GM21723 (cell line): ENCODE measurements at regions not wholly inside any gene's neighbourhood (a gene's known extent, or its start where the extent isn't known, plus 50 kb on each side); places are given as distances from the start of the nearest gene placed in this dataset.
"Not testable (repeated sequence)": the region's sequence is repeated elsewhere in the genome, so short reads cannot be mapped to it uniquely, and the experiment has no call there.

ENCODE experiments used
- ATAC-seq: cut with Tn5 transposase; IDR thresholded peaks from one replicate; pipeline ENCODE4 v1.9.1; 2021; ENCODE audit warnings: mild to moderate bottlenecking, moderate library complexity; ENCODE audit not compliant: unreplicated experiment

GRCh38 chr21:22363504-22363903 is 1365.3 kb downstream of the NCAM2 start:
- no peak for ATAC-seq

DNA sequence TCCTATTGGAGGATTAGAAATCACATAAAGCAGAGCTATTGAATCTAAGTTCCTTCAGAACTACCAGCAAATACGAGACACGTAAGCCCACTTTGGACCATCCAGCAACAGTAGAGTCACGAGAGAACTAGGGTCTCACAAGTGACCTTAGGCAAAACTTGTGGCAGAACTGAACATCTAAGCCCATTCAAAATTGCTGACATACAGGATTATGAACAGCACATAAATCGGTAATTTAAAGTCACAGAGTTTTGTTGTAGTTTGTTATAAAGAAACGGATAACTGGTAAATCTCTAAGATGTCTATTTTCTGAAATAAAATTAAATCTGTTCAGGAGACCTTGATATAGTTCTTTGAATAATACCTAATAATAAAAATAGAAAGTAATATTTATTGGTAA is 1366.0 kb downstream of the NCAM2 start:
- ATAC-seq: no peak

DNA sequence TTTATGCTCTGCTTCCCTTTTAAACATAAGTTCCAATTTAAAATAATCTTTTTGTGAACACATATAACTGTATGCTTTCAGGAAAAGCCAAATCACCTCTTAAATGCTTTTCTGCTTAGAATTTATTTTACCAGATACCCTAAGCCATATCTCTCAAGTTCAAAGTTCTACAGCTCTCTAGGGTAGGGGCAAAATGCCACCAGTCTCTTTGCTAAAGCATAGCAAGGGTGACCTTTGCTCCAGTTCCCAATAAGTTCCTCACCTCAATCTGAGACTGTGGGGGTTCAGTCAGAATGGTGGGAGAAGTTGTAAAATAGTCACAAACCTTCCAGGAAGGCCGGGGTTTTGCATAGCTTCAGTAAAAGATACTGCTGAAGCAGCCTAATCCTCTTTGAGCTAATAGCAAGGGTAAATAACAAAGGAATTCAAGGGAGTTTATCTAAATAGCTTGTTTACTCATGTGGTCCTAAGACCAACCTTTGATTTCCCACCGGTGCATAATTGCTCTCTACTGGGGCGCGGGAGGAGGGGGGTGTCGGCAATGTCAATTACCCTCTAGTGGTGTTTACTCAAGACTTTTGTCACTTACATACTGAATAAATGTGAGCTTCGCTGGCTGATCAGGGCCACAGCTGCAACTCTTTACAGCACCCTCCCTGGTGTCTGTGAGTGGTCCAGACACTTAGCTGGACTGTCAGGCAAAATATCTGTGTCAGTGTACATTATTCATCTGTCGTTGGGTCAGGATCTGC is 1376.2 kb downstream of the NCAM2 start:
- no peak for ATAC-seq

DNA sequence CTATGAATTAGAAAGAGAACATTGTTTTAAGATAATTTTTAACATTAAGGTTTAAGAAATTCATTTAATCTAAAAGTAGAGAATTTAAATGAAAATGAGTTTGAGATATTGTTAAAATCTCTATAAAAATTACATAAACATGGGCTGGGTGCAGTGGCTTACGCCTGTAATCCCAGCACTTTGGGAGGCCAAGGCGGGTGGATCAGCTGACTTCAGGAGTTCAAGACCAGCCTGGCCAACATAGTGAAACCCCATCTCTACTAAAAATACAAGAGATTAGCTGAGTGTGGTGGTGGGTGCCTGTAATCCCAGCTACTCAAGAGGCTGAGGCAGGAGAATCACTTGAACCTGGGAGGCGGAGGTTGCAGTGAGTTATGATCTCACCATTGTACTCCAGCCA is 1379.6 kb downstream of the NCAM2 start:
- ATAC-seq: not testable (repeated sequence)

DNA sequence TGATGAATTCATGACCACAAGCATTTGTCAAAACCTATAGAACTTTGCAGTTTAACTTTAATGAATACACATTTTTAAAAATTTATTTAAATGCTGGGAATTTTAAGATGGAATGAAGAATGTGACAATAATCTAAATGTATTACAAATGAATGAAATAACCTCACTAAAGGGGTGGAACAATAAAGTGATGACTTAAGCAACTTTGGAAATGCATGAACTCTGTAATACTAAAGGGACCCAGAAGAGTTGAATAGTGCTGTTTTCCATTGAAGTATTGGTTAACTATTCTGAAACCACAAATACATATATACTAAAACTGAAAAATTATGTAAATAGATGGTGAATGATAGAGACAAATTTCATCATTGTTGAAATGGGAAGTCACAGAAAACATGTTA is 1395.1 kb downstream of the NCAM2 start:
- no peak for ATAC-seq

- no peak for ATAC-seq
Observed at GRCh38 chr21:22395965-22396364, 1397.8 kb downstream of the NCAM2 start.

DNA sequence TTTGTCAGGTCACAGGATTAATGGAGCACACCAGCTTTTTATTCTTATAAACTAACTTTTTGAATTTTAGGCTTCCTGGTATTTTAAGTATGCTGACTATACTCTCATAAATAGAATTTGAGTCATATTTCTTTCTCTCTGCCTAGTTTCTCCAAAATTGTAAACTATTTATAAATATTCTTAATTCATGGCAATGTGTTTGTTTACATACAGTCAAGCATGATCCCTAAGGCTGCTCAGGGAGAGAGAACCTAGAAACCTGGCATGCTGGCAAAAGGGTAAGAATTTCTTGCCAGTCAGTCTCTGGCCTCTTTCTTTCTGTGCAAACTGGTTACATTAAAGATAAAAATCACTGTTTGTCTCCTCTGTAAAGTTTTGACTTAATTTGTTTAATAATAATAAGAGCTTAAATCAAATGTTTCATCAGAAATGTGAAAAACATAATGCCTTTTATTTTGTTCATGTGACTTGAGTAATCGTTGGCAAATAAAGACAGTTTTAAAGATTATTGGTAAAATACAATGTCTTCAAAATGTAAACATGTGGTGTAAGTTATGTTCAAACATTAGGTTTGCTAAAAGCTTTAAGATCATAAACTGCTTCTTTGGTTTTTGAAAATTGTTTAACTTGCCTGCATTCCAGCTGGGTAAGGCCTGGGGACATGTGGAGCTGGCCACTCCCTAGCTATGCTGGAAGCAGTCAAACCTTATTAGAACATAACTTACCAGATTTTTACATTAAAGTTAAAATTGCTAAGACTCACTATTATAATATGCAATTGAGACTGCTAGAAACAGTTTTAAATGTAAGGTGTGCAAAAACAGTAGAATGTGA is 1401.7 kb downstream of the NCAM2 start:
- ATAC-seq: no peak

DNA sequence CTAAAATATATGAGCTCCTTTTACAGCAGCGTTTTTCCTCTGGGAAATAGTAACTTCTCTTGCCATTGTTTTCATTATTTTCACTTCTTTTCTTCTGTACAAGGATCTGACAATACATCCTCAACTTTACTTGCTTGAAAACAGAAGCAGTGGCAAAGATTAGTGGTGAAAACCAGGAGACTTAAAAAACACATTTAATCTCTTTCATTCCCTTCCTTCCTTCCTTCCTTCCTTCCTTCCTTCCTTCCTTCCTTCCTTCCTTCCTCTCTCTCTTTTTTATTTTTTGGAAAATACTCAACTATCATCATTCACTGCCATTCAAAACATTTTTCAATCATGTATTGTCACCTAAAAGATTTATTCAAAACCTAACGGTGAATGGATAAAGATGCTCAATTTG is 1411.4 kb downstream of the NCAM2 start:
- no peak for ATAC-seq

- ATAC-seq: no peak
Observed at GRCh38 chr21:22416555-22416954, 1418.3 kb downstream of the NCAM2 start.

- ATAC-seq: no peak
Observed at GRCh38 chr21:22421416-22422180, 1423.4 kb downstream of the NCAM2 start.

GRCh38 chr21:22438428-22439086 is 1440.3 kb downstream of the NCAM2 start:
- ATAC-seq: no peak

GRCh38 chr21:22444990-22445389 is 1446.8 kb downstream of the NCAM2 start:
- no peak for ATAC-seq

DNA sequence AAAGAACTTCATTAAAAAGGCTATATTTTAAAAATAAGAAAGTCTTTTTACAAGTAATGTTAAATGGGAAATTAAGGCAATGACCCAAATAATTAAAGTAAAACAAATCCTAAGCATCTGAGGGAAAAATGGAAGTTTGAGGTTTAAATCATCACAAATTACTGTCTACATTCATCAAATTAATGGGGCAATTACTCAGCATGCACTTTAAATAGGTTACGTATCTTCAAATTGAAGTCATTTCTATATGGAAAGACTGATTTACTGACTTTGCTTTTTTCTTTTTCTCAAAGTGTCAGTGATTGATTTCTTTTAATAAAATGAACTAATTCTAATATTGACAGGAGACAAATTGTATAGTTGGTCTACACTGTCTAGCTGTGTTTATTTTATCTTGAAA is 1452.3 kb downstream of the NCAM2 start:
- no peak for ATAC-seq

GRCh38 chr21:22456241-22456640 is 1458.0 kb downstream of the NCAM2 start:
- no peak for ATAC-seq

- no peak for ATAC-seq
Observed at GRCh38 chr21:22468893-22469292, 1470.7 kb downstream of the NCAM2 start.

DNA sequence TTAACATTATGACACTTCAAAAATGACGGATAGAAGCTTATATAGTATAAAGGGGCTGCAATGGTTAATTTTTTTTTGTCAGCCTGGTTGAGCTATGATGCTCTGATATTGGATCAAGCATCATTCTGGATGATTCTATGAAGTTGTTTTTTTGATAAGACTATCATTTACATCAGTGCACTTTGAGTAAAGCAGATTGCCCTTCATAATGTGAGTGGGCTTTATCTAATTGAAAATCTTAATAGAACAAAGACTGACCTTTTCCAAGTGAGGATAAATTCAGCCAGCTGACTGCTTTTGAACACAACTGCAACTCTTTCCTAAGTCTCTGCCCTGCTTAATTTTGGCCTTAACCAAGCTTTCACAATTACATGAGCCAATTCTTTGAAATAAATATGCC is 1476.2 kb downstream of the NCAM2 start:
- ATAC-seq: no peak

DNA sequence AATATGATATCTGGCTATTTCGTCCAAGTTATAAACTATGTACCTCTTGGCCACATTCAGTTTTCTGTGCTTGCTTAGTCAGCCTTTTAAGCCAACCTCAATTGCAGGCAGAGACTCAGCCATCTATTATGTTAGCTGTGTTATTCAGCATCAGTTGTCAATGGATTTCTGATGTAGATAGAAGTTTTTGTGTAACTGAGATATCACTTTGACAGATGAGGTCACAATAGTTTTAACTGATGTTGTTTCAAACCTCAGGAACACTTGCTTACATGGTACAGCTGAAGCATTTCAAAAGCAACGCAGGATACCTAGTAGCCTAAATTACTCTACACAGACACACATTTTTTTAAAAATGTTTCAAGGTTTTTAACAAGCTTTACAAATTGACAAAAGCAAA is 1478.0 kb downstream of the NCAM2 start:
- ATAC-seq: no peak

DNA sequence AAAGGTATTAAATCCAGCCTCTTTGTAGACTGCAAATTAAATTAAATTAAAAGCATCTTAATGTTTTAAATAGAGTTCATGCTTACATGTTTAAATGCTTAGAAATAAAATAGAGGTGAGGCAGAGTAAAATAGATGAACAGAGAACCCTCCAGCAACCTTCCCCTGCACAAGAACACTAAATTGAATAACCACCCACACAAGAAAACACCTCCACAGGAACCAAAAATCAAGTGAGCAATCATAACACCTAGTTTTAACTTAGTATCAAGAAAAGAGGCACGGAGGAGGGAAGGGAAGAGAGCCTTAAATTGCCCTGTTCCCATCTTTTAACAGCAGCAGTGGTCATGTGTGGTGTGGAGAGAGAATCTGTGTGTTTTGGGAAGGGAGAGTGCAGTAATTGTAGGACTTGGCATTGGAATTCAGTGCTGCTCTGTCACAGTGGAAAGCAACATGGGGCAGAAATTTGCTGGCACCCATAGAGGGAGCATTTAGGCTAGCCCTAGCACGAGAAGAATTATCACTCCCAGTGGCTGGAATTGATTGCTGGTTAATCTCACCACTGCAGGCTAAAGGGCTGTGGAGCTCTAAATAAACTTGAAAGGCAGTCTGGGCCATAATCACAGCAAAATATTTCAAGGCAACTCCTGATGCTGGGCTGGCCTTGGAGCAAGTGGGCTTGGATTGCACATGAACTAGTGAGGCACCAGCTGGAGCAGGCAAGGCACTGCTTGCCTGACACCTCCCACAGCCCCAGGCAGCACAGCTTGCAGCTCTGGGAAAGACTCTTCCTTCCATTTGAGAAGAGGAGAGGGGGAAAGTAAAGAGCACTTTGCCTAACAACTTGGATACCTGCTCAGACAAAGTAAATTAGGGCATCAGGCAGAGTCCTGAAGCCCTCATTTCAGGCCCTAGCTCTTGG is 1478.8 kb downstream of the NCAM2 start:
- no peak for ATAC-seq

- no peak for ATAC-seq
Observed at GRCh38 chr21:22490049-22490448, 1491.8 kb downstream of the NCAM2 start.

DNA sequence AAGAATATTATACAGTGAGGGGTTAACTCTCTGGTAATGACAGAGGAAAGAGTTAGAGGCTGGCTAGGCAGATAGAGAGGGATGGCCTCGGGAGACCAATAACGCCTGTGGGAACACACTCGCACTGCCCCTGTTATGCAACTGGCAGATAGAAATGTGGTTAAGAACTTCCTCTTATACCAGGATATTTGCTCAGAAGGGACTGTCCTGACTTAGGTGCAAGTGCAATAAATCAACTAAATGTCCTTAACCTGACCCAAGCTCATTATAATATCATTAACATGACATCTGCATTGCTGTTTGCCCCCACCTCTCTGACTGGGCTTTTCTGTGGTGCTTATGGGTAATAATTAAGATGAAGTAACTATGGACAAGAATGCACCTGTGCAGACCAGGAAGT is 1518.0 kb downstream of the NCAM2 start:
- no peak for ATAC-seq
